Suprapubic skin (tissue), 3 donors: ENCODE measurements at regions not wholly inside any gene's neighbourhood (a gene's known extent, or its start where the extent isn't known, plus 50 kb on each side); places are given as distances from the start of the nearest gene placed in this dataset.

Experiments
- POLR2AphosphoS5 ChIP-seq, 3 donors: sonication (generic); formaldehyde crosslinking; IDR thresholded peaks; one replicate each; pipeline ENCODE4 v1.6.1; 2017; ENCODE audit warnings: antibody characterized with exemption in 3 of 3
- TF ChIP-seq, protein P1 (sequence below), 2 donors: fragments of 200-600 bp in 1 of 2; fragments of 450-650 bp in 1 of 2; sonication (generic) in 1 of 2; IDR thresholded peaks; one replicate each; pipeline ENCODE4 v1.5.1; 2016 to 2019; ENCODE audit warnings: antibody characterized with exemption in 2 of 2, mild to moderate bottlenecking in 1 of 2, moderate library complexity in 1 of 2

DNA sequence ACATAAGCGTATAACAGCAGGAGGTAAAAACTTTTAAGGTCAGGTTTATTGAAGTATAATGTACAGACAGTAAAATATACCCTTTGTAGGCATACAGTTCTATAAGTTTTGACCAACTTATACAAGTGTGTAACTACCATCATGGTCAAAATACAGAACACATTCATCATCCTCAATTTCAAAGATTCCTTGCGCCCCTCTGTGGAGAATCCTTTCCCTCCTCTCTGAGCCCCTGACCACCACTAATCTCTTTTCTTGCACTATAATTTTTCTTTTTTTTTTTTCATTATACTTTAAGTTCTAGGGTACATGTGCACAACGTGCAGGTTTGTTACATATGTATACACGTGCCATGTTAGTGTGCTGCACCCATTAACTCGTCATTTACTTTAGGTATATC lies 58.1 kb upstream of the CTTNBP2 start:
- TF ChIP-seq, protein P1, sequence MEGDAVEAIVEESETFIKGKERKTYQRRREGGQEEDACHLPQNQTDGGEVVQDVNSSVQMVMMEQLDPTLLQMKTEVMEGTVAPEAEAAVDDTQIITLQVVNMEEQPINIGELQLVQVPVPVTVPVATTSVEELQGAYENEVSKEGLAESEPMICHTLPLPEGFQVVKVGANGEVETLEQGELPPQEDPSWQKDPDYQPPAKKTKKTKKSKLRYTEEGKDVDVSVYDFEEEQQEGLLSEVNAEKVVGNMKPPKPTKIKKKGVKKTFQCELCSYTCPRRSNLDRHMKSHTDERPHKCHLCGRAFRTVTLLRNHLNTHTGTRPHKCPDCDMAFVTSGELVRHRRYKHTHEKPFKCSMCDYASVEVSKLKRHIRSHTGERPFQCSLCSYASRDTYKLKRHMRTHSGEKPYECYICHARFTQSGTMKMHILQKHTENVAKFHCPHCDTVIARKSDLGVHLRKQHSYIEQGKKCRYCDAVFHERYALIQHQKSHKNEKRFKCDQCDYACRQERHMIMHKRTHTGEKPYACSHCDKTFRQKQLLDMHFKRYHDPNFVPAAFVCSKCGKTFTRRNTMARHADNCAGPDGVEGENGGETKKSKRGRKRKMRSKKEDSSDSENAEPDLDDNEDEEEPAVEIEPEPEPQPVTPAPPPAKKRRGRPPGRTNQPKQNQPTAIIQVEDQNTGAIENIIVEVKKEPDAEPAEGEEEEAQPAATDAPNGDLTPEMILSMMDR (IDR thresholded peaks at IDR 0.05): no peak
- TF ChIP-seq POLR2AphosphoS5 (IDR thresholded peaks at IDR 0.05): no peak
